Stimulated activated CD8-positive, alpha-beta memory T cell treated with anti-CD3 and anti-CD28 coated beads, Interleukin-2, amount 100 ng/mL, for 1 hour (primary cell): ENCODE measurements at regions not wholly inside any gene's neighbourhood (a gene's known extent, or its start where the extent isn't known, plus 50 kb on each side); places are given as distances from the start of the nearest gene placed in this dataset.

ENCODE experiments used
- DNase-seq, 2 donors: peaks; one replicate each; pipeline ENCODE4 v3.0.0-alpha.2; 2020; ENCODE audit warnings: low read depth in 2 of 2

- DNase-seq: no peak
These were observed 262.5 kb upstream of the IGF1R start for GRCh38 chr15:98385752-98386381.

GRCh38 chr15:98386561-98386960, 261.8 kb upstream of the IGF1R start:
- no peak for DNase-seq

- DNase-seq: no peak
These were observed 260.5 kb upstream of the IGF1R start for GRCh38 chr15:98387866-98388265.

- no peak for DNase-seq
These were observed 257.3 kb upstream of the IGF1R start for GRCh38 chr15:98390946-98391530.

- no peak for DNase-seq
These were observed 256.8 kb upstream of the IGF1R start for GRCh38 chr15:98391568-98391967.

GRCh38 chr15:98393471-98393870, 254.9 kb upstream of the IGF1R start:
- no peak for DNase-seq

- no peak for DNase-seq
These were observed 253.8 kb upstream of the IGF1R start for GRCh38 chr15:98394546-98394945.

- DNase-seq: no peak
These were observed 252.2 kb upstream of the IGF1R start for GRCh38 chr15:98395974-98396610.

- DNase-seq: no peak
These were observed 250.9 kb upstream of the IGF1R start for GRCh38 chr15:98397419-98397818.

GRCh38 chr15:98398056-98398455, 250.3 kb upstream of the IGF1R start:
- DNase-seq: no peak

- no peak for DNase-seq
These were observed 249.5 kb upstream of the IGF1R start for GRCh38 chr15:98398886-98399285.

- DNase-seq: no peak
These were observed 248.2 kb upstream of the IGF1R start for GRCh38 chr15:98400120-98400519.

GRCh38 chr15:98401029-98401428, 247.3 kb upstream of the IGF1R start:
- DNase-seq: no peak

GRCh38 chr15:98402486-98402885, 245.9 kb upstream of the IGF1R start:
- DNase-seq: no peak

GRCh38 chr15:98403169-98403568, 245.2 kb upstream of the IGF1R start:
- DNase-seq: no peak

- no peak for DNase-seq
These were observed 244.8 kb upstream of the IGF1R start for GRCh38 chr15:98403569-98403968.

GRCh38 chr15:98405013-98405412, 243.3 kb upstream of the IGF1R start:
- no peak for DNase-seq

- no peak for DNase-seq
These were observed 240.1 kb upstream of the IGF1R start for GRCh38 chr15:98408231-98408630.

GRCh38 chr15:98410328-98410727, 238.0 kb upstream of the IGF1R start:
- DNase-seq: no peak

- no peak for DNase-seq
These were observed 235.5 kb upstream of the IGF1R start for GRCh38 chr15:98412852-98413251.

- no peak for DNase-seq
These were observed 234.3 kb upstream of the IGF1R start for GRCh38 chr15:98413933-98414546.

- DNase-seq: no peak
These were observed 232.0 kb upstream of the IGF1R start for GRCh38 chr15:98416222-98416855.

GRCh38 chr15:98417346-98417745, 231.0 kb upstream of the IGF1R start:
- DNase-seq: no peak
